GM11168 (cell line): ENCODE measurements at regions not wholly inside any gene's neighbourhood (a gene's known extent, or its start where the extent isn't known, plus 50 kb on each side); places are given as distances from the start of the nearest gene placed in this dataset.

Experiments
- in situ Hi-C: fragments of 300-500 bp; cut with MboI; formaldehyde crosslinking; loops from one replicate; pipeline ENCODE4 v1.12.0; 2022; ENCODE audit warnings: low sequenced_read_pairs; ENCODE audit not compliant: unreplicated experiment

GRCh38 chr21:25426580-25426979 lies 180.7 kb downstream of the MRPL39 start:
- in situ Hi-C loops = no loop called here

DNA sequence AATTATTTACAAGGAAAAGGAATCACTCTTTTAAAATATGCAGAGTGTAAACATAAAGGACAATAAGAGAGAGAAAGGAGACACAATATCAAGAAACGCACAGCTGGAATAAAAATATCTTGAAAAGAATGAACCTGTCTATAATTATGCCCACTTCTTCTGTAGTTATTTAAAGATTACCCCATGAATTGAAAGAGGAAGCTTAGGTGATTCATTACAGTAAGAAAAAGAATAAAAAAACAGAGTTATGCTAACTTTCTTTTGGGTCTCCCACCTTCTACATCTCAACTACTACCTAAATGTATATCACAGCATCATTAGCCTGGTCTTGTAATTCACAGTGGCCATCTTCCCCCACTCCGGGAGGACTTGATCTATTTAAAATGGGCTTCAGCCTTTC lies 182.1 kb downstream of the MRPL39 start:
- in situ Hi-C loops = no loop called here

DNA sequence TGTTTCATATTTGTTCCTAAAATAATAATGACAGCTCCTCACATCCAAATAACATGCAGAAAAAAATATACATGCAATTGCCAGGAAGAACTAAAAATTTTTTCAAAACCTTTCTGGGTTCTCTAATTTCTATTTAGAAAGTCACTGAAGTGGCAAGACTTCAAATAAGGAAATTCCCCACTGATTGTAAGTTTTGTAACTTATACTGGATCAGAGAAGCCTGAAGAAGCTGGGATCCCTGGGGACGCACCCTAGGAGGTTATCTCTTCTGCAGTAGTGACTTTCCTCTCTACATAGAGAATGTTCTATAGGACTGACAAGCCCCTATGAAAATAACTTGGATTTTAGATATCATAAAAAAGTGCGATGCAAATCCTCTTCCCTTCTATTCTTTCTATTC lies 182.6 kb downstream of the MRPL39 start:
- in situ Hi-C loops = loop anchor here (5.0 to 25.0 kb wide), 3 partner anchors 73 to 313 kb away; partner anchors contain the start of genes ATP5PF and GABPA

- in situ Hi-C loops = loop anchor here (5.0 to 25.0 kb wide), 3 partner anchors 73 to 313 kb away; partner anchors contain the start of genes ATP5PF and GABPA
Observed at GRCh38 chr21:25424048-25424447, 183.2 kb downstream of the MRPL39 start.

DNA sequence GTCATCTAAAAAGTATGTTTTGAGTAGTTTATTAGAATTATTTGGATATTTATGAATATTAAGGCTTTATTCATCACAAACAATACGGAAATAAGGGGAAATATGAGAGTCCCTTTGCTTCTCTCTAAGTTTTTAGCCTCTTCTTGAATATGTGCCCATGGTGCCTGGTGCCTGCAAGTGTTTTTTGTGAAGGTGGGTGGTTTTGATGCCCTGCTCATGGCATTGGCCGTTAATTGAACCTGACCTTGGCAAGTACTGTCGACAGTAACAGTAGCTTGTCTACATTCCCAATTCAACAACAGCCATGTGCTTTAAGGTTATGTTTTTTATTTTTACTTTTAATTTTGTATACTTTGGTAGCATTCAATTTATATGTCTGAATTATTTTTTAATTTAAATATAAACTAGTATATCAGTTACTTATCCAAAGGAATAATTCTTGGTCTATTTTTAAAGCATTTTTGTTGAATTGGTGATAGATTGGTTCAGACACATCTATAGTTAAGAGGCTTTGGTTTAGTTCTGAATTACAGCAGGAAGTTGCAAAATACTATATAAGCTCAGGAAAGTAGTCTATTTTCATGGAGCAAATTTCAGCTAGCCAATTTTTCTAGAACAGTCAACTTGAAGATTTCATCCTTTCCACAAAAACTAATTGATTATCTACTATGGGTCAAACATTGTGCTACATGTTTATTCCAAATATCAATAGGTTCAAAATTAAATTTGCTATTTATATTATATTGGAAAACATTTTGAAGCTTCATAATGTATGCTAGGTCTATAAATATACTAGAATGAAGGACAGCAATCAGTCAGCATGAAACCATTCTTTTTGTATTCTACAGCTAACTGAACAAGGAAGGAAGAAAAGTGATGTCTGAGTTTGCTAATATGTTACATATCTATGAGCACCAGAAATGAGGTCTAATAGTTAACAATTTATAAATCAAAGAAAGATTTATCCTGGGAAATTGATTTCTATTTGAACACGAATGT lies 184.4 kb downstream of the MRPL39 start:
- in situ Hi-C loops = loop anchor here (5.0 to 25.0 kb wide), 3 partner anchors 74 to 314 kb away; partner anchors contain the start of genes ATP5PF and GABPA

GRCh38 chr21:25421321-25422028 lies 185.8 kb downstream of the MRPL39 start:
- in situ Hi-C loops = loop anchor here (5.0 to 25.0 kb wide), 3 partner anchors 76 to 316 kb away; partner anchors contain the start of genes ATP5PF and GABPA

DNA sequence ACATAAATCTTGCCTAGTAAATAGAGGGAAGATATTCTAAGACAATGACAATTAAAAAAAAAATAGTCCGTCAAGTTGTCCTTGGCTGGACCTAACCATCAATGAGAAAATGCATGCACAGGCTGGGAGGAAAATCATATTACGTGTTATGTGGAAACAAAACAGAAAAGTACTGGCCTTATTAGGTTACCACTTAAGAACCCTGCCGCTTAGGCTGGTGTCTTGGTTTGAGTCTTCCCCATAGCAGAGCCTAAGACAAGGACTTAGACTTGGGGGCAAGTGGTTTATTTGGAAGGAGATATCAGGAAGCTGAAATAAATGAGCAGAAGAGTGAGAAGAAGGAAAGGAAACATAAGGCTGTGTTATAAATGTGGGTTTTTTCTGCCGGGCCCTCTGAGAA lies 186.4 kb downstream of the MRPL39 start:
- in situ Hi-C loops = loop anchor here (5.0 to 25.0 kb wide), 3 partner anchors 76 to 316 kb away; partner anchors contain the start of genes ATP5PF and GABPA

DNA sequence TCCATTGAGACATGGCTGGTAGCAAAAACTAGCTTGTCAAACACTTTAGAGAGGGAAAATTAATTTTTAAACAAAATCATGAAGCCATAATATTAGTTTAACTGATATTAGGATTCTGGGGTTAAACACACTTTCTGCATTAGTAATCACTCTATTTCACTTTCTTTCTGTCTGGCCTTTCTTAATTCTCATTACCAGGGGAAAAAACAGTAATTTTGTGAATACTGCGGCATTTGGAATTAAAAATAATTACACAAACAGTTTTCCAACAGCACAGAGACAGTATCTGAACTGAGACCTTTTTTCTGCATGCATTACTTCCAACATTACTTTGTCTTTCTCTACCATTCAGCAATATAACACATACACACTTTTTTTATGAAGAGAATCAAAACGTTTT lies 190.6 kb downstream of the MRPL39 start:
- in situ Hi-C loops = loop anchor here (25.0 kb wide), 1 partner anchor 321 kb away; the partner anchor contains the start of genes ATP5PF and GABPA

DNA sequence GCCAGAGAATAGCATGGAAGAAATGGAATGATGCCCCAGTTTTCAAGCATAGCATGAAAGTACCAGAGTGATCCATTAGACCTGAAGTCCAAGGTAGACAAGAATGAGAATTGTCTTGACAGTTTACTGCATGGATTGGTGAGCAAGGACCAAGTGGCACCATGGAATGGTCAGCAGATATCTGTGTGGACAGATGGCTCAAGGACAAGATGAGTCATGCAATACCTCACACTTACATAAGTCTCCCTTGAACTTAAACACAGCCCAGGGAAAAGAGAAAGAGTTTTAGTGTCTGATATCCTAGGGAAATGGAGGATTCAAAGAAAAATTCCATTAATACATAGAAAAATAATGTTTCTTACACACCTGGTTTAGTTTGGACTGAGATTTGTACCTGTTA lies 195.2 kb downstream of the MRPL39 start:
- in situ Hi-C loops = loop anchor here (25.0 kb wide), 1 partner anchor 325 kb away; the partner anchor contains the start of genes ATP5PF and GABPA

- in situ Hi-C loops = loop anchor here (25.0 kb wide), 1 partner anchor 327 kb away; the partner anchor contains the start of genes ATP5PF and GABPA
Observed at GRCh38 chr21:25409978-25410377, 197.3 kb downstream of the MRPL39 start.

- in situ Hi-C loops = loop anchor here (25.0 kb wide), 1 partner anchor 329 kb away; the partner anchor contains the start of genes ATP5PF and GABPA
Observed at GRCh38 chr21:25408666-25409065, 198.6 kb downstream of the MRPL39 start.

DNA sequence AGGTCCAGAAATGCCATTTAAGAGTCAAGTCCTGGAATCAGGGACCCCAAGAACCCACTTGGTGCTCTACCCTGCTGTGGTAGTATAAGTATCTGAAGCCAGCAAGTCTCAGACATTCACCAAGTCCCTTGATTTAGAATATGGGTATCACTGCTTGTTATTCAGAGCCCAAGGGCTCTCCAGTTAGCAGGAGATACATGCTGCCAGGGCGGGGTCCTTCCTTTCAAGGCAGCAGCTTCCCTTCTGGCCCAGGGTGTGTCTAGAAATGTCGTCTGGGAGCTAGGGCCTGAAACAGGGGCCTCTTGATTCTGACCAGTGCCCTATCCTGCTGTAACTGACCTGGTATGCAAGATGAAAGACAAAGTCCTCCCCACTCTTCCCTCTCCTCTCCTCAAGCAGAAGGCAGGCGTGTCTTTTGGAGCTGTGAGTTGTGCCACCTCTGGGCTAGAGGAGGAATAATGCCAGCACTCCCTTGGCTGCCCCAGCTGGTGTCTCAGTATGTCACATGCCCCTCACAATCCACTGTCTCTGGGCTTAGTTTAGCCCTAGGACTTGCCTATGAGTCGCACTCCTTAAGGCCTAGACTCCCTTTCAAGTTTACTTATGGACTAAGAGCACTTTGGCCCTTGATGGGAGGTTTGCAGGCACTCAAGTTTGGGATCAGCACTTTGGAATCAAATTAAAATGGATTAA lies 200.2 kb downstream of the MRPL39 start:
- in situ Hi-C loops = loop anchor here (25.0 kb wide), 1 partner anchor 330 kb away; the partner anchor contains the start of genes ATP5PF and GABPA

DNA sequence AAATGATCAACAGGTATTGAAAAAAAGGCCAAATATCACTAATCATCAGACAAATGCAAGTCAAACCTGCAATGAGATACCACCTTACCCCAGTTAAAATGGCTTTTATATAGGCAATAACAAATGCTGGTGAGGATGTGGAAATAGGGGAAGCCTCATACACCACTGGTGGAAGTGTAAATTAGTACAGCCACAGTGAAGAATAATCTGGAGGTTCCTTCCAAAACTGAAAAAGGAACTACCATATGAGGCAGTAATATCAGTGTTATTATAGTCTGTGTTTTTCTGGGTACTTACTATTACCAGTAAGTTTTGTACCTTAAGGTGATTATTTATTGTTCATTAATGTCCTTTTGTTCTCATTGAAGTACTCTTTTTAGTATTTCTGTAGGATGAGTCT lies 201.3 kb downstream of the MRPL39 start:
- in situ Hi-C loops = loop anchor here (25.0 kb wide), 1 partner anchor 331 kb away; the partner anchor contains the start of genes ATP5PF and GABPA

GRCh38 chr21:25402134-25402961 lies 204.9 kb downstream of the MRPL39 start:
- in situ Hi-C loops = loop anchor here (25.0 kb wide), 1 partner anchor 335 kb away; the partner anchor contains the start of genes ATP5PF and GABPA

GRCh38 chr21:25400427-25400826 lies 206.9 kb downstream of the MRPL39 start:
- in situ Hi-C loops = loop anchor here (25.0 kb wide), 1 partner anchor 337 kb away; the partner anchor contains the start of genes ATP5PF and GABPA

DNA sequence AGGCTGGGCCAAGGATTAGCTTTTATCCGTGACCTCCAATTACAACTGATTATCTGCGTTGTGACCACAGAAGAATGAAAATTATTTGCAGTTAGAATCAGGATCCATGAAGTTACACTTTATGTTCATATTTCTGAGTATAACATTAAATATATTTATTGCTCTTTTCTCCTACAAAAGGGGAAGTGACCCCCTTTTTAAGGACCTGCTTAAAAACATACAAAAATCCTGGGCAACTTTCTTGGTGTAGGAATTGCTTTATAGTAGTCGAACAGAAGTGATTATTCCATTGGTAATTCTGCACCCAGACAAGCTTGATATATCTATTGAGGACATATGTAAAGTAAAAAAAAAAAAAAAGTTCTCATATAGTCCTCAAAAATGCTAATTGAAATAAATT lies 208.7 kb downstream of the MRPL39 start:
- in situ Hi-C loops = no loop called here

- in situ Hi-C loops = no loop called here
Observed at GRCh38 chr21:25396135-25396711, 211.1 kb downstream of the MRPL39 start.

DNA sequence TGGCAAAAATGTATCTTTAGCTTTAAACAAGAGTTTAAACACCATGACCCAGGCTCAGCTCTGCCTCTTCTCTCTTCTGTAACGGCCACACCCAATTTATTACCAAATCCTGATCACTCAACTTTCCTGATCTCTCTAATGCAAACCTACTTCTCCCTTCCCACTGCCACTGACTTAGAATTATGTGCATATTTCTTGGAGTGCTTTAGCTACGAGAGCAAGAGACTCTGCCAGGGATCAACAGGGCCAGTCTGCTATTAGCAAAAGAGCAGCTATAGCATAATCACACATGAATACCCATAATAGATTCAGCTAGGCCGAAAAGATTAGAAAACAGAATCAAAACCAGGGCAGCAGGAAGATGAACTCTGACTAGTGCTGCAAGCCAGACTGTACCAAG lies 215.5 kb downstream of the MRPL39 start:
- in situ Hi-C loops = no loop called here
